ENCODE measurements at regions not wholly inside any gene's neighbourhood (a gene's known extent, or its start where the extent isn't known, plus 50 kb on each side); places are given as distances from the start of the nearest gene placed in this dataset.

GRCh38 chr17:14759325-14759724, 458.4 kb downstream of the HS3ST3B1 start:
- no peaks in the 10 kb centered on the region for H3K27me3 ChIP-seq
- H3K27ac ChIP-seq: no peak overlapping the region
- no peak for DNase-seq
- H3K36me3 ChIP-seq: no peaks in the 10 kb centered on the region
- no peaks in the 10 kb centered on the region for H3K9me3 ChIP-seq
- no peaks in the 10 kb centered on the region for H3K4me1 ChIP-seq
- TF ChIP-seq CTCF (IDR thresholded peaks at IDR 0.05) (no peak), POLR2A (IDR thresholded peaks at IDR 0.05) (no peak)
- no peak overlapping the region for H3K4me3 ChIP-seq

DNA sequence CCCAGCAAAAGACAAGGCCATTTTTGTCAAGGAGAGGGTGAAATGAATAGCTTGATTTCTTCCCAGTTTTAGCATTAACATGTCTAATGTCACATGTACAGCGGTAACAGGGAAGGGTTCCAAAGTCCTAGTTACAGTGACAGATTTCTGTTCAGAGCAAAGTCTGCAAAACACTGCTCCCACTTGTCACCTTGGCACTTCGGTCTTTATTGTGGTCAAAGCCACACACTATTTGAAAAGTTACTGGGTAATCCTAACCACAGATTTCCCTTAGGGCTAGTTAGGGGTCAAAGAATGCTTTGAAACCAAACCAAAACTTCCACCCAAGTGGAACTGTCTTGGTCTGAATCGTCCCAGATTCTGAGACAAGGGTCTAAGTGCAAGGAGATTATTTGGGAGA, 455.6 kb downstream of the HS3ST3B1 start:
- DNase-seq: no peak
- Histone ChIP-seq H3K27ac (no peak overlapping the region), H3K36me3 (no peaks in the 10 kb centered on the region), H3K9me3 (no peaks in the 10 kb centered on the region), H3K4me3 (no peak overlapping the region), H3K4me1 (no peaks in the 10 kb centered on the region), H3K27me3 (no peaks in the 10 kb centered on the region)
- no peak for TF ChIP-seq CTCF (IDR thresholded peaks at IDR 0.05)

GRCh38 chr17:14755002-14755401, 454.1 kb downstream of the HS3ST3B1 start:
- Histone ChIP-seq H3K4me1 (no peaks in the 10 kb centered on the region), H3K27ac (no peak overlapping the region), H3K9me3 (no peaks in the 10 kb centered on the region), H3K27me3 (no peaks in the 10 kb centered on the region), H3K4me3 (no peak overlapping the region), H3K36me3 (no peaks in the 10 kb centered on the region)
- no peak for TF ChIP-seq POLR2A (IDR thresholded peaks at IDR 0.05)
- no peak for TF ChIP-seq CTCF (IDR thresholded peaks at IDR 0.05)
- DNase-seq: no peak

DNA sequence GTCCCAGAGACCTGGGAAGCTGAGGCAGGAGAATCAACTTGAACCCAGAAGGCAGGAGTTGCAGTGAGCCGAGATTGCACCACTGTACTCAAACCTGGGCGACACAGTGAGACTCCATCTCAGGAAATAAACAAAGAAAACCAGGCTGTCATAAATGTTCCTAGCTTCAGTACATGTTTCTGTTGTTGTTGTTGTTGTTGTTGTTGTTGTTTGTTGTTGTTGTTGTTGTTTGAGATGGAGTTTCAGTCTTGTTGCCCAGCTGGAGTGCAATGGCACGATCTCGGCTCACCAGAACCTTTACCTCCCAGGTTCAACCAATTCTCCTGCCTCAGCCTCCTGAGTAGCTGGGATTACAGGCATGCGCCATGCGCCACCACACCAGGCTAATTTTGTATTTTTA, 452.5 kb downstream of the HS3ST3B1 start:
- Histone ChIP-seq H3K36me3 (no peaks in the 10 kb centered on the region), H3K27ac (no peak overlapping the region), H3K4me3 (no peak overlapping the region), H3K4me1 (no peaks in the 10 kb centered on the region), H3K9me3 (no peaks in the 10 kb centered on the region), H3K27me3 (no peaks in the 10 kb centered on the region)
- TF ChIP-seq POLR2A (IDR thresholded peaks at IDR 0.05) (no peak), CTCF (IDR thresholded peaks at IDR 0.05) (no peak)
- no peak for DNase-seq

- TF ChIP-seq CTCF (IDR thresholded peaks at IDR 0.05) (no peak), POLR2A (IDR thresholded peaks at IDR 0.05) (no peak)
- no peaks in the 10 kb centered on the region for H3K27me3 ChIP-seq
- H3K36me3 ChIP-seq: no peaks in the 10 kb centered on the region
- H3K4me3 ChIP-seq: no peak overlapping the region
- no peak for DNase-seq
- no peaks in the 10 kb centered on the region for H3K9me3 ChIP-seq
- H3K4me1 ChIP-seq: no peaks in the 10 kb centered on the region
- no peak overlapping the region for H3K27ac ChIP-seq
Observed at GRCh38 chr17:14752011-14752410, 451.1 kb downstream of the HS3ST3B1 start.

DNA sequence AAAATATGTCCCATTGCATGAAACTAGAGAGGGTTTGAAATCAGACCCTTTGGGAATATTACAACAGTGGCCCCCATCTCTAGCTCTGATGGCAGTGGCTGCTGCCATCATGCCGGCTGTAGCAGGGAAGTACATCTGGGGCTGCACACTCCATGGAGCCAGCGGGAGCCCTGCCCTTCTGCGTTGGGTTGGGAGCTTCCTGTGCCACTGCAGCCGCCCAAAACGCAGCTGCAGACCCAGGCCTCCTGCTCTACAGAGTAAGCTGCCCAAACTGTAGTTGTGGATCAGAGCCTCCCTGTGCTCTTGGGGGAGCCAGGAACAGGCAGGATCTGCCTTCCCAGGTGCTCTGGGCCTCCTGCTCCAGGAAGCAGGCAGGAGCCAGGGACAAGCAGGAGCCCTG, 450.0 kb downstream of the HS3ST3B1 start:
- TF ChIP-seq CTCF (IDR thresholded peaks at IDR 0.05) (no peak), POLR2A (IDR thresholded peaks at IDR 0.05) (no peak)
- H3K9me3 ChIP-seq: no peaks in the 10 kb centered on the region
- H3K4me3 ChIP-seq: no peak overlapping the region
- H3K27me3 ChIP-seq: no peaks in the 10 kb centered on the region
- no peak overlapping the region for H3K27ac ChIP-seq
- H3K36me3 ChIP-seq: no peaks in the 10 kb centered on the region
- no peaks in the 10 kb centered on the region for H3K4me1 ChIP-seq
- DNase-seq: no peak

Measured in Peyer's patch (tissue), 4 donors.